HT-29 (cell line): ENCODE measurements at regions not wholly inside any gene's neighbourhood (a gene's known extent, or its start where the extent isn't known, plus 50 kb on each side); places are given as distances from the start of the nearest gene placed in this dataset.
A peak's percentile ranks its signal among the peaks of the same experiment; 100 is the strongest.
"Not testable (repeated sequence)": the region's sequence is repeated elsewhere in the genome, so short reads cannot be mapped to it uniquely, and the experiment has no call there.

ENCODE experiments used
- DNase-seq: peaks from one replicate; pipeline ENCODE4 v3.0.0-alpha.2; 2015; ENCODE audit warnings: low spot score

DNA sequence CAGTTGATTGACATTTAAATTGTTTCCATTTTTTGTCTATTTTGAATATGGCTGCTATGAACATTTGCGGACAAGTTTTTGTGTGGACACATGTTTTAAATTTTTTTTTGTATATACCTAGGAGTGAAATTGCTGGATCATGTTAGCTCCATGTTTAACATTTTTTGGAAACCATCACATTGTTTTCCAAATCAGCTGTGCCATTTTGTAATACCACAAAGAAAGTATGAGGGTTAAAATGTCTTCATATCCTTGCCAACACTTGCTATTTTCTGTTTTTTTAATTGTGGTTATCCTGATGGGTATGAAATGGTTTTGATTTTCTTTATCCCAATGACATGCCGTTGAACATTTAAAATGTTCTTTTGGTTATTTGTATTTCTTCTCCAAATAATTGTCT, 52.1 kb downstream of the CARTPT start:
- no peak for DNase-seq

DNA sequence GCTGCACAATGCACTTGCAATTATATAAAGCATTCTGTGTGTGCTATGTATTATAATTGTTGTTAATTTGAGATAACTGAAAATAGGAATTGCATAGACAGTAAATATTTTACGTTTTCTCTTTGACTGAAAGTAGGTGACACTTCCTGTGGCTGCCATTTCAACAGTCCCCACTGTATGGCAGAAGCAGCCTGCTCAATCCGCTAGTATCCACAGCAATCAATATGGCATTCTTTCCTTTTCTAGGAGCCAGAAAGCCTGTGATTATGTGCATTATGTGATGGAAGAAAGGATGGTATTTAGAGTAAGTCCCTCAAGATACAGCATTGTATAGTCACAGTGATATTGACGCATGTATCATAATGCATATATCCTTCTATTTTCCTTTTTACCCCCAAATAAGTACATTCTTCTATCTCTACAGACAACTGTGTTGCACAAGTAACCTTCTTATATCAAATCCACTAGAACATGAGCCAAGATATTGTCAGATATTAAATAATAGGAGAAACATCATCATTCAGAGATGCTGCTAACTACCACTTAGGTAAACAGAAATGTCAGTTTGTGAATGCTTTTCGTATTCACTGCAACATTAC, 59.7 kb downstream of the CARTPT start:
- DNase-seq = peak; percentile 72

DNA sequence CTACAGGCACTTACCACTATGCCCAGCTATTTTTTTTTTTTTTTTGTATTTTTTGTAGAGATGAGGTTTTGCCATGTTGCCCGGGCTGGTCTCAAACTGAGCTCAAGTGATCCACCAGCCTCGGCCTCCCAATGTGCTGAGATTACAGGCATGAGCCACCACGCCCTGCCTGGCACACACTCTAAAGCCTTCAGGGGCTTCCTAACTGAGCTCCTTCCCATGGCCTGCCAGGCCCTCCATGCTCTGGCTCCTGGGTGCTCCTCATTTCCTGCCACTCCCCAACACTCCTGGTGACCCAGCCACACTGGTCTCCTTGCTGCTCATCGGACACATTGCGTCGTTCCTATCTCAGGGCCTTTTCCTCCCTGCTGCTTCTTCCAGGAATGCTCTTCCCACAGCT, 61.5 kb downstream of the CARTPT start:
- no peak for DNase-seq

DNA sequence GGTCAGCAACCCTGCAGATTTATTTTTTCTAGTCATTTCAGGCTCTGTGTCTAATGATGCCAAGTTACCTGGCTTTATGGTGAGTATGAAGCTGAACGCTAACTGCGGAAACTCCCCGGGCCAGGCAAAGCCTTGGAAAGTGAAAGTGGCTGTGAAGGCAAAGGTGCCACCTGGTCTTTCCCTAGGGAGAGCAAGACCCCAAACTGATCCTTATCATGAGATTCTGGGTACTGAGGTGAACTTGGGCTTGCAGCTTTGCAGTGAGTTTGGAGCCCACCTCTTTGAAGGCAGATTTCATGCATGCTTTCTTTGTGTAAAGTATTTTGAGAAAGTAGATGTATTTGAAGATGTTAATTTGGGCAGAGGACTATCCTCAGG, 63.3 kb downstream of the CARTPT start:
- no peak for DNase-seq

DNA sequence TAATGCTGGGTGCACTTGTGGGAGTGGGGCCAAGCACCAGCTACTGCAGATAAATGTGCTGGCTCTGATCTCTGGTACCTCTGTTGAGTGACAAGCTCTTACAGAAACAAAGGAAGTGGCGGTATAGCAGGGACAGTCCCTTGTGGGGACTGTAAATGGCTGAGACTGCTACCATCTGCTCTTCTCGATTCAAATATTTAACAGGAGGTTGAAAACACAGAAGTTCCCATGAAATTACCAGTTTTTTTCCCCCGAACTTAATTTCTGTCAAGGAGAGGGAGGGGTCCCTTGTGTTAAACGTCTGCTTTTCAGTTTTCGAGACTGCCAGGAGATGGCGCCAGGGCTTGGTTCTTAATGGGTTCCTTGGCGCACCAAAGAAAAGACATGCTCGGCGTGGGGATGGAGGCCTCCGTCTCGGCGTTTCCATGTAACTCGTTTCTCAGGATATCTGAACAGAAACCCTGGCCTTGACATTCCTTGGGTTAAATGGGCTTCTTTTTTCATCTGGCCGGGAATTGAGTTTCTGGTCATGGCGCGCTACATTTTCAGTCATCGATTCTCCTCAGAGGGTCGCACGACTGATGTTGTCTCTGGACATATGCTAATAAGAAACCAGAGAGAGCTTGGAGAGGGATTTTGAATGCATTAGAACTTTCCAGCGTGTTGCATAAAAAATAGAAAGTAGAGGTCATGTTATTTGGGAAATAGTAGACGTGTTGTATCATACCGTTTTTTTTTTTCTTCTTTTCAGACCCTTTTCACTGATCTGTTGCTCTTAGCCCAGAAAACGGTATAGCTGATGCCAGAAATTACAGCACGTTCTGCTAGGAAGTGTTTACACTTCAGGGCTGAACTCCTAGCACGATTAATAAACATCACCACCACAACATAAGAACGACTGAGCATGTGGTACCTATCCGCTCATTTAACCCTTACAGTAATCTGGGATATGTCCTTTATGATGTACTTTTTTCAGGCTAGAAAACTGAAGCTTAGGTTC, 64.0 kb downstream of the CARTPT start:
- DNase-seq = peak; percentile 84

DNA sequence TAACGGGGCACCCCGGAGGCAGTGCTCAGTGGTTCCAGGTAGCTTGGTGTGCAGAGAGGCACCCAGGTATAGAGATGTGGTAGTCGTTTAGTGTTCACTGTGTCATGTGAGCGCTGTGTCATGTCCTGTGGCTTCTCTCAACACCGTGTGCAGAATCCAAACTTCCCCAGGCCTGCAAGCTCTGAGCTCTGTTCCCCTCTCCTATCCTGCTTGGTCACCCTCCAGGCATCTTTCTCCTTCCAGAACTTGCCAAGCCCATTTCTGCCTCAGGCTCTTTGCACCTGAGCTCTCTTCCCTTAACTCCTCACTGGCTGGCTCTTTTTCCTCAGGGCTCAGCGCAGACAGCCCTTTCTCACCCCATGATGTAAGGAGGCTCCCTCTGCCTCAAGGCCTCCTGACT, 64.8 kb downstream of the CARTPT start:
- DNase-seq = no peak

DNA sequence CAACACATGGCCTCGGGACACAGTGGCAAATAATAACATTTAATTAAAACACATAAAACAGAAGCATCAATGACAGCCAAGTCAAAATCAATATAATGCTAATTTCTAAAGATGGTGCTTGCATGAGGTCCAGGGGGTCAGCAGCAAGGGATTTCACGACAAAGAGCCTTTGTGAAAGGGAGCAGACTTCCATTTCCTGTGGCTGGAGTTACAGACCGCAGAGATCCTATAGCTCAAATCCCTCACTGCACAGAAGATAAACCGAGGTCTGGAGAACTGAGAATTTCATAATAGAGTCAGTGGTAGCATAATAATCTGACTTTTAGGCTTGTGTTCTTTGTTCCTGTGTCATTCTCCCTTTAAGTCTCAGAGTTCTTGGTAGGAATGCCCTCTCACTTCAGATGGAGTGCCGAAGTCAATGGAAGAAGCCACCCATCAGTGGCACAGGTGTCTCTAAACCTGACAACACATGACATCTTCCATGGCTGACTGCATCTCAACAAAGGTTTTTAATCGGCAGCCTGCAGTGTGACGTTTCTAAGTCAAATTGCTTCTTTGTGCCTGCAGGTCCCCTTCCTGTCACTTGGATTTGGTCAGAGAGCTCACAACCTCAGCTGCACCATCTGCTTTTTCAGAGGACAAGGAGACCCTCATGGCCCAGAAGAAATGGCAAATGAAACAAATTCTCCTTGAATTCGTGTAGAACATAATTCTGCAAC, 67.4 kb downstream of the CARTPT start:
- DNase-seq = no peak

DNA sequence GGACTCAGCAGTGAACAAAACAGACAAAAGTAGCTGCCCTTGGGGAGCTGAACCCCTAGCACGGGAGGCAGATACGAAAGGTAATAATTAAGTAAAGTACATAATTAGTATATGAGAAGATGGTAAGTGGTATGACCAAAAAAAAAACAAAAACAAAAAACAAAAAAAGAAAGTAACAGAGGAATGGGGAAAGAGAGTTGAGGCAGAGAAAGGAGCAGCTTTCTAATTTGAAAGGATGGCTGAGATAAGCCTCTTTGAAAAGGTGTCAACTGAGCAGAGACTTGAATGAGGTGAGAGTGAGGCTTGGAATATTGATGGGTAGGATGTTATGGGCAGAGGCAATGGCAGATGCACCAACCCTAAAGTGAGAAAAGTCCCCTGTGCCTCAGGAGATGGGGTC, 69.7 kb downstream of the CARTPT start:
- no peak for DNase-seq

DNA sequence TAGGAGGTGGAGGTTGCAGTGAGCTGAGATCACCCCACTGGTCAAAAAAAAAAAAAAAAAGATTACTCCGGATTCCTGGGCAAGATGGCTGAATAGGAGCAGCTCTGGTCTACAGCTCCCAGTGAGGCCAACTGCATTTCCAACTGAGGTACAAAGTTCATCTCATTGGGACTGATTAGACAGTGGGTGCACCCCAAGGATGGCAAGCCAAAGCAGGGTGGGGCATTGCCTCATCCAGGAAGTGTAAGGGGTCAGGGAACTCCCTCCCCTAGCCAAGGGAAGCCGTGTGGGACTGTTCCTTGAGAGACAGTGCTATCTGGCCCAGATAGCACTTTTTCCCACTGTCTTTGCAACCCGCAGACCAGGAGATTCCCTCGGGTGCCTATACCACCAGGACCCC, 70.7 kb downstream of the CARTPT start:
- DNase-seq = peak; percentile 44

DNA sequence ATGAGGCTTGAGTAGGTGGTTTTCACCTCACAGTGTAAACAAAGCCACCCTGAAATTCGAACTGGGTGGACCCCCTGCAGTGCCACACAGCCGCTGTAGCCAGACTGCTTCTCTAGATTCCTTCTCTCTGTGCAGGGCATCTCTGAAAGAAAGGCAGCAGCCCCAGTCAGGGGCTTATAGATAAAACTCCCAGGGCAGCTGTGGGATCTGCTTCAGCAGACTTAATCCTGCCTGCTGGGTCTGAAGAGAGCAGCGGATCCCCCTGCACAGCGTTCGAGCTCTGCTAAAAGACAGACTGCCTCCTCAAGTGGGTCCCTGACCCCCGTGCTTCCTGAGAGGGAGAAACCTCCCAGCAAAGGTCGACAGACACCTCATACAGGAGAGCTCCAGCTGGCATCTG, 71.4 kb downstream of the CARTPT start:
- no peak for DNase-seq

DNA sequence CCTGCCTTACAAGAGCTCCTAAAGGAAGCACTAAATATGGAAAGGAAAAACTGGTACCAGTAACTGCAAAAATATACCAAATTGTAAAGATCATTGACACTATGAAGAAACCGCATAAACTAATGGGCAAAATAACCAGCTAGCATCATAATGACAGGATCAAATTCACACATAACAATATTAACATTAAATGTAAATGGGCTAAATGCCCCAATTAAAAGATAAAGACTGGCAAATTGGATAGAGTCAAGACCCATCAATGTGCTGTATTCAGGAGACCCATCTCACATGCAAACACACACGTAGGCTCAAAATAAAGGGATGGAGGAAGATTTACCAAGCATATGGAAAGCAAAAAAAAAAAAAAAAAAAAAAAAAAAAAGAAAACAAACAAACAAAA, 73.0 kb downstream of the CARTPT start:
- DNase-seq = not testable (repeated sequence)

DNA sequence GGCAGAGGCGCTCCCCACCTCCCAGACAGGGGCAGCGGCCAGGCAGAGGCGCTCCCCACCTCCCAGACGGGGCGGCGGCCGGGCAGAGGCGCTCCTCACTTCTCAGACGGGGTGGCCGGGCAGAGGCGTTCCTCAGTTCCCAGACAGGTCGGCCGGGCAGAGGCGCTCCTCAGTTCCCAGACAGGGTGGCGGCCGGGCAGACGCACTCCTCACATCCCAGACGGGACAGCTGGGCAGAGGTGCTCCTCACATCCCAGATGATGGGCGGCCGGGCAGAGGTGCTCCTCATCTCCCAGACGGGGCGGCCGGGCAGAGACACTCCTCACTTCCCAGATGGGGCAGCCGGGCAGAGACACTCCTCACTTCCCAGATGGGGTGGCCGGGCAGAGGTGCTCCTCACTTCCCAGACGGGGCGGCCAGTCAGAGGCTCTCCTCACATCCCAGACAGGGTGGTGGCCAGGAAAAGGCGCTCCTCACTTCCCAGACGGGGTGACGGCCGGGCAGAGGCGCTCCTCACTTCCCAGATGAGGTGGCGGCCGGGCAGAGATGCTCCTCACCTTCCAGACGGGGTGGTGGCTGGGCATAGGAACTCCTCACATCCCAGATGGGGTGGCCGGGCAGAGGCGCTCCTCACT, 75.1 kb downstream of the CARTPT start:
- DNase-seq = no peak

DNA sequence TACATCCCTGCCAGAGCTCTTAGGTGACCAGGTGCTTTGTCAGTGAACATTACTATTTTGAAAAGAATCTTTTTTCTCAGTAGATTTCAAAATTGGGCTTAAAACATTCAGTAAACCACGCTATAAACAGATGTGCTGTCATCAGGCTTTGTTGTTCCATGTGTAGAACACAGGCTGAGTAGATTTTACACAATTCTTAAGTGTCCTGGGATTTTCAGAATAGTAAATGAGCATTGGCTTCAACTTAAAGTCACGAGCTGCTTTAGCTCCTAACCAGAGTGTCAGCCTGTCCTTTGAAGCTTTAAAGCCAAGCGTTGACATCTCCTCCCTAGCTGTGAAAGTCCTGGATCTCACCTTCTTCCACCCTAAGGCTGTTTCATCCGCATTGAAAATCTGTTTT, 83.6 kb downstream of the CARTPT start:
- DNase-seq = no peak

DNA sequence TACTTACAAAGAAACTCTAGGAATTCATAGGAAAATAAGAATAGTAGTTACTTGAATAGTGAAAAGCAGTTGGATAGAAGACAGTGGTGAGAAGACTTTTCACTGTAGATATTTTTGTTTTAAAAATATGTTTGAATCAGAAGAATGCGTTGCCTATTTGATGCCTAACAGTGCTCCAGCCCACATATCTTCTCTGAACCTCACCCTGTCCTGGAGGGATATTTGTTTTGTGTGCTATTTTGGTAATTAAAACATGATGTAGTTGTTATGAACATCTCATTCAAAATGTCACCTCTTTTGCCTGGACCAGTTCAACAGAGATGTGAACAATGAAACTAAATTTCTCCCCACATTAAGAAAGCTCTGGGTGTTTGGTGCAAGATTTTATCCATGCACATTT, 87.6 kb downstream of the CARTPT start:
- DNase-seq = no peak

DNA sequence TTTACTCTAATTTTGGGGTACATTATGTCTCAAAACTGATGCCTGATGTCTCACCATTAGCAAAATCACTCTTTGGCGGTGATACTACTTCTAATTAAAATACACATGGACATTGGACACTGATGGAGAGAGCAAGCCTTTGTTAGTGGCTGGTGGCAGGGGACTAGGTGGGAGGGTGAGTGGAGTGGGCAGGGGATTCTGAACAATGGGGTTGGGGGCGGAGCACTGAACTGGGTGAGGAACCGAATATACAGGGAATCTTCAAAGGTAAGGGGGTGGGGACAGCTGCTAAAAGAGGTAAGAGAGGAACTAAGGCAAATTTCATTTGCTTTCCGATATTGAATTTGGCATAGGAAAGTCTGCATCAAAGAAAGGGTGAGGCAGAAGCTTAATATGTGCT, 88.8 kb downstream of the CARTPT start:
- no peak for DNase-seq

DNA sequence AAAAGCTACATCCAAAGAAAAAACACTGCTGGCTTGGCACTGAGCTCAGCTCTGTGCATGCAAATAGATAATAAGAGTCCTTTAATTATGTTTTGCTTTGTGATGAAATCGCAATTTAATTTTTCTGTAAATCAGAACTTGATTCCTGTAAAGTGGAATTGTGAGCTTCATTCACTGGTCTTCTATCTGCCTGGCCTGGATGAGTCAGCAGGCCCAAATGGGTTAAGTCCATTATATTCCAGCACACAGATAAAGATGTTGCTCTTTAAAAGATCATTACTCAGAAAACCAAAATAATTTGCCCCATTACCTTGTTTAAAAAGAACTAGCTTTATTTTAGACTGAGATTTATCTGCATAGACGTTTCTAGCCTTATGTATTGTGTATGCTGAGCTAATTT, 90.4 kb downstream of the CARTPT start:
- no peak for DNase-seq

DNA sequence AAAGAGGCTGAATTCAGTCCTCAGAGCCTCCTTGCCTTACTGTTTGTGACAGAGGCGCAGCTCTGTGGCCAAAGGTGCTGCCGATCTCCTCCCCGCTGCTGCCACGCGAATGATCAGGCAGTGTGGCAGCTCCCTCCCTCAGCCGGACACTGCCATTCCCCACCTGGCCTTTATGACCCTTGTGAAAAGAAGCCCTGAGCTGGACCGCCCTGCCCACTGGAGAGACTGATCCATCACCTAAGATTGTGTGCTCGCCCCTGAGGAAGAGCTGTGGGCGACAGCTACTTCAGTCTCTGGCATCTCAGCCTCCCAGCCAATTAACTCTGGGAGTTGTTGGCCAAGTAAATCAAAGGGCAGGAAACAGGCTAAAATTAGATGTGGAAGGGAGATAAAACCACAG, 90.9 kb downstream of the CARTPT start:
- peak; percentile 70 for DNase-seq

DNA sequence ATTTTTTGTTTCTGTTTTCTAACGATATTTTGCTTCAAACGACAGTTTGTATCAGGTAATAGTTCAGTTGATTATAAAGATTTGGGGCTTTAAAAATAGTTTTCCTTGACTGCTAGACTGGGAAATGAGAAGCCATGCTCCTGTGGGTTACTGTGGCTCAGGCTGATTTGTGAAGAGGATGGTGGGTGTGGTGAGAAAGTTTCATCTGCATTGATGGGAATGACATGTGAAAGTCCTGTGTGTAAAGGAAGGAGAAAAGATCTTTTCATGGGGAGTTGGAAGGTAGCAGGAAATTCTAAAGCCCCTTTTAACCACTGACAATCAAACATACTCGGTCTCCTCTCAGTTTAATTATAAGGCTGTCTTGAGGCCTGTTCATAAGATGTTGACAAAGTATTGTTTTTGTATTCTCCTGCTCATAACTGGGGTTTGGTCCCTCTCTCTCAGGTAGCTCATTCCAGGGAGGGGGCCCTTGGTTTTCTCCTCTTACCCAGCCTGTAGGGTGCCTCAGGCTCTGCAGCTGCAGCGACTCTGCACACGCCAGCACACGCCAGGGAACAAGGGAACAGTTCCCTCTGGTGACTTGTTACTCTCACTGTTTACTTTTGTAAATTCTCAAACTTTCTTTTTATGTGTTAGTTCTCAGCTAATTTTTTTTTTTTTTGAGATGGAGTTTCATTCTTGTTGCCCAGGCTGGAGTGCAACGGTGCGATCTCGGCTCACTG, 91.6 kb downstream of the CARTPT start:
- DNase-seq = no peak

DNA sequence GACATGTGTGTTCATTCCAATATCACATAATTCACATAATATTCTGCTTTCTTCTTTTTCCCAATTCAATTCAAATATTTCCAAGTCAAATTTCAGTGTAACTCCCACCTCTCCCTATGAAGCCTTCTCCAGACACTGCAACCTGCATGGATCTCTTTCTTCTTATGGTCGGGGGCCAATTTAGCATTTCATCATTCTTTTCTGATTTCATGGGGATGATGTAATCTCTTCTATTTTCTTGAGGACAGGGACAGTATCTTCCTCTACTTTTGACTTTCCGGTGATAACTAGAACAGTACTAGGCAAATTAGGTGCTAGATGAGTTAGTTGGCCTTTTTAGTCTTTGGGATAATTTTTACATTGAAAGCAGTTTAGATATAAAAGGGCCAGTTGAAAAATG, 92.7 kb downstream of the CARTPT start:
- no peak for DNase-seq

DNA sequence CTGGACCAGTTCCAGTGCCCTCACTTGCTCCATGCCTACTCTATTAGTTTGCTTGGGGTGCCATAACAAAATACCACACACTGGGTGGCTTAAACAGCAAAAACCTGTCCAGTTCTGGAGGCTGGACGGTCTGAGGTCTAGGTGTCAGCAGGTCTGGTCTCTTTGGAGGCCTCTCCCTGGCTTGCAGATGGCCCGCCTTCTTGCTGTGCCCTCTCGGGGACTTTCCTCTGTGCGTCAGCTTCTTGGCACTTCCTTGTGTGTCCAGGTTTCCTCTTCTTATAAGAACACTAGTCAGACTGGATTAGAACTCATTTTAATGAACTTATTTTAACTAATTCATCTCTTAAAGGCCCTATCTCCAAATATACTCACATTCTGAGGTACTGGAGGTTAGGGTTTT, 97.2 kb downstream of the CARTPT start:
- peak; percentile 66 for DNase-seq

DNA sequence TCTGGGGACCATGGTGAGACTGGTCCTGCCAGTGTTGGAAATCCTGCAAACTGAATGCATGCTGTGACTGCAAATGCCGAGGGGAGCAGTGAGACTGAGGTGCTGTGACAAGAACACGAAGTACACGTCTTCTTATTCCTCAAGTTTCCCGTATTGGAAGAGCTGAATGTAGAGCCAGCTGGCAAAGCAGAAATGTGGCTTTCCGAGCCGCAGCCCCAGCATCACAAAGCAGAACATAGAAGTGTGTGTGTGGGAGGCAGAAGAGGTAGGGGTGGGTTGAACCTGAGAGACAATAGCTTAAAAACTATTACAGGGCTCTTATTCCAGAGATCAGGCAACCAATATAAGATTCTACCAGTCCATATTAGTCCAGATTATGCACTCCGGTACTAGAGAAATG, 98.8 kb downstream of the CARTPT start:
- DNase-seq = no peak
